Motor neuron (in vitro differentiated cells): ENCODE measurements at regions not wholly inside any gene's neighbourhood (a gene's known extent, or its start where the extent isn't known, plus 50 kb on each side); places are given as distances from the start of the nearest gene placed in this dataset.
"Not testable (repeated sequence)": the region's sequence is repeated elsewhere in the genome, so short reads cannot be mapped to it uniquely, and the experiment has no call there.

Experiments used
- ATAC-seq, 8 experiments: fragments of 200-7000 bp; cut with Tn5 transposase; replicated peaks in 6 of 8; 2 replicates each; pipeline ENCODE4 v1.8.0; 2021; ENCODE audit warnings: mild to moderate bottlenecking in 8 of 8, moderate library complexity in 8 of 8
- H3K27ac ChIP-seq, 2 donors: fragments of 250-450 bp; sonication (Bioruptor Pico); 2 replicates each; pipeline ENCODE4 v1.9.0; 2021; ENCODE audit warnings: antibody characterized with exemption in 2 of 2, mild to moderate bottlenecking in 2 of 2, moderate library complexity in 1 of 2
- H3K4me1 ChIP-seq, 2 donors: fragments of 250-450 bp; sonication (Bioruptor Pico); replicated peaks in 1 of 2; 2 replicates each; pipeline ENCODE4 v1.6.1; 2021; ENCODE audit warnings: antibody characterized with exemption in 2 of 2, mild to moderate bottlenecking in 2 of 2, moderate library complexity in 1 of 2
- H3K4me3 ChIP-seq, 5 donors: fragments of 250-450 bp; sonication (Bioruptor Pico); 2 replicates each; pipeline ENCODE4 v1.9.0; 2021; ENCODE audit warnings: antibody characterized with exemption in 5 of 5, mild to moderate bottlenecking in 5 of 5, moderate library complexity in 4 of 5
- WGBS, 10 experiments: fragments of 450-650 bp; shearing (Covaris generic); methylation state at CpG; one replicate each; pipeline ENCODE4 v1.0.0; 2022; 5-methylcytosine and 5-hydroxymethylcytosine counted together
- in situ Hi-C, 9 experiments: fragments of 400-800 bp; cut with MboI; loops; one replicate each; pipeline ENCODE4 v1.15.0; 2021; ENCODE audit warnings: low sequenced_read_pairs in 9 of 9, low pct_unique_long_range_greater_than_20kb in 2 of 9; ENCODE audit not compliant: unreplicated experiment in 9 of 9

- in situ Hi-C loops = loop anchor here in 3 of 9 experiments (25.0 kb wide), 4 partner anchors 237 to 437 kb away; no protein-coding TSS in a partner anchor
- H3K4me1 ChIP-seq = no peaks in the 10 kb centered on the region
Observed at GRCh38 chr12:14225064-14225463, 140.4 kb upstream of the ATF7IP start.

GRCh38 chr12:14235176-14235575, 130.3 kb upstream of the ATF7IP start:
- not testable (repeated sequence) for H3K4me3 ChIP-seq, ATAC-seq, H3K27ac ChIP-seq
- peaks cover 7 to 11% of the 10 kb centered on the region in 2 donors for H3K4me1 ChIP-seq
- 0 to 100% (median 69%) methylated on average over 1 to 2 of the region's 3 CpGs; no CpG with 5 or more reads in 5 of the 10 experiments for WGBS, 10 experiments
- in situ Hi-C loops = loop anchor here in 3 of 9 experiments (25.0 kb wide), 4 partner anchors 227 to 427 kb away; no protein-coding TSS in a partner anchor

More at GRCh38 chr12:14225064-14225463, 140.4 kb upstream of the ATF7IP start:
- no peak overlapping the region for H3K27ac ChIP-seq
- no peak for ATAC-seq
- no peak overlapping the region for H3K4me3 ChIP-seq
- 74 to 100% (median 96%) methylated on average over 1 to 4 of the region's 4 CpGs; no CpG with 5 or more reads in 1 of the 10 experiments for WGBS, 10 experiments

DNA sequence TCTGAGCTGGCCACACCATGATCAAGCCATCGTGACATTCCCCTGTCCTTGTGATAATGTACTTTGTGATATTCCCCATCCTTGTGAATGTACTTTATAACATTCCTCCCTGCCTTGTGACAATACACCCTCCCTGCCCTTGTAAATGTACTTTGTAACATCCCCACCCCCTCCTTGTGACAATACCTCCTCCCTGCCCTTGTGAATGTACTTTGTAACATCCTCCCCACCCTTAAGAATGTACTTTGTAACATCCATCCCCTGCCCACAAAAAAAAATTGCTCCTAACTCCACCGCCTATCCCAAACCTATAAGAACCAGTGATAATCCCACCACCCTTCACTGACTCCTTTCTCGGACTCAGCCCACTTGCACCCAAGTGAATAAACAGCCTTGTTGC, 128.8 kb upstream of the ATF7IP start:
- 0 to 100% (median 80%) methylated on average over 1 to 3 of the region's 3 CpGs; no CpG with 5 or more reads in 3 of the 10 experiments for WGBS, 10 experiments
- not testable (repeated sequence) for H3K27ac ChIP-seq, H3K4me3 ChIP-seq, ATAC-seq
- in situ Hi-C loops = loop anchor here in 3 of 9 experiments (25.0 kb wide), 4 partner anchors 226 to 426 kb away; no protein-coding TSS in a partner anchor
- H3K4me1 ChIP-seq = peaks cover 7 to 12% of the 10 kb centered on the region in 2 donors

DNA sequence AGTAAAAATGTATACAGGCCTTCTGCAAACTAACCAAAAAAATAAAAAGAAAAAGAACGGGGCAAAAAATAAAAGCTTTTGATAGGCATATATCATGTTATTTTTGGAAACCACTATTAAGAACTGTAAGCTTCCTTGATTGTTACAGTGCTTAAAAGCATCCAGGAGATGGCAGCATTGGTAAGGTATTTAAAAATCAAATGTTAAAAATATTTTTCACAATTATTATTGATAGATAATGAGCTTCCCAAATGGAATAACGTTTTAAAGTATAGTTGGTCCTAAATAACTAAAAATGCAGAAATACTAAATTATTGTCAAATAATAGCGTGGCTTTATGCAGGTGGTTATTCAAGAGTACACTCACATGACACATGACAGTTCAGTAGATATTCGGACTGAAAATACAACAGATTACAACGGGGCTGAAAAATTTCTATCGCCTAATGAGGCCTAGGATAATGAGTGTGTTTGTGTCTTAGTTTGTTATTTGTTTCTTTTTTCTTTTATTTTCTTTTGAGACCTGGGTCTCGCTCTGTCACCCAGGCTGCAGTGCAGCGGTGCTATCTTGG, 127.2 kb upstream of the ATF7IP start:
- ATAC-seq = peak in 2 of 8 experiments; percentile 42 to 49
- Histone ChIP-seq H3K4me1 (peaks cover 7 to 12% of the 10 kb centered on the region in 2 donors), H3K4me3 (no peak overlapping the region), H3K27ac (no peak overlapping the region)
- 31 to 72% (median 57%) methylated on average over 4 to 8 of the region's 8 CpGs for WGBS, 10 experiments
- in situ Hi-C loops = loop anchor here in 3 of 9 experiments (25.0 kb wide), 4 partner anchors 224 to 424 kb away; no protein-coding TSS in a partner anchor

DNA sequence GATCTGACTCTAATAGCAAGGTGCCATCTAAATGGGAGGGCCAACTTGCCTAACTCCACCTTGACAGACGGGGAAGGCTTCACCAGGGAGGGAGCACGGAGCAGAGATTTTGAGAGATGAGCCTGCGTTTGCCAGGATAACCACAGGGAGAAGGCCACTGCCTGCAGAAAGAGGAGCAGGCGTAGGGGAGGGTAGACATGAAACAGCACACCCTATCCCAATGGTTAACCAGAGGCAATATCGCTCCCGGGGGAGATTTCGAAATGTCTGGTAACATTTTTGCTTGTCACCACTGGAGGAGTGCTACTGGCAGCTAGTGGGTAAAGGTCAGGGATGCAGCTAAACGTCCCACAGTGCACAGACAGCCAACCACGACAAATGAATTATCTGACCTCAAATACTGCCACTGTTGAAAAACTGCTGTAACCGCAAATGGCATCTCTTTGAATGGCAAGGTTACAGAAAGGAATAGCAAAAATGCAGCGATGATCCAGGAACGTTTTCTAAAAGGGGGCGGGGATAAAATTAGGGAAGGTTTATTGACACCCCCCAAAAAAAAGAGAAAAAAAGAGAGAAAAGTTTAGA, 126.0 kb upstream of the ATF7IP start:
- ATAC-seq = peak in 7 of 8 experiments; percentile 58 to 70 (median 63)
- whole genome bisulfite sequencing, 10 experiments = 7 to 78% (median 67%) methylated on average over 3 to 11 of the region's 13 CpGs
- Histone ChIP-seq H3K27ac (no peak overlapping the region), H3K4me1 (peaks cover 7 to 12% of the 10 kb centered on the region in 2 donors), H3K4me3 (no peak overlapping the region)
- in situ Hi-C loops = loop anchor here in 3 of 9 experiments (25.0 kb wide), 4 partner anchors 223 to 423 kb away; no protein-coding TSS in a partner anchor

DNA sequence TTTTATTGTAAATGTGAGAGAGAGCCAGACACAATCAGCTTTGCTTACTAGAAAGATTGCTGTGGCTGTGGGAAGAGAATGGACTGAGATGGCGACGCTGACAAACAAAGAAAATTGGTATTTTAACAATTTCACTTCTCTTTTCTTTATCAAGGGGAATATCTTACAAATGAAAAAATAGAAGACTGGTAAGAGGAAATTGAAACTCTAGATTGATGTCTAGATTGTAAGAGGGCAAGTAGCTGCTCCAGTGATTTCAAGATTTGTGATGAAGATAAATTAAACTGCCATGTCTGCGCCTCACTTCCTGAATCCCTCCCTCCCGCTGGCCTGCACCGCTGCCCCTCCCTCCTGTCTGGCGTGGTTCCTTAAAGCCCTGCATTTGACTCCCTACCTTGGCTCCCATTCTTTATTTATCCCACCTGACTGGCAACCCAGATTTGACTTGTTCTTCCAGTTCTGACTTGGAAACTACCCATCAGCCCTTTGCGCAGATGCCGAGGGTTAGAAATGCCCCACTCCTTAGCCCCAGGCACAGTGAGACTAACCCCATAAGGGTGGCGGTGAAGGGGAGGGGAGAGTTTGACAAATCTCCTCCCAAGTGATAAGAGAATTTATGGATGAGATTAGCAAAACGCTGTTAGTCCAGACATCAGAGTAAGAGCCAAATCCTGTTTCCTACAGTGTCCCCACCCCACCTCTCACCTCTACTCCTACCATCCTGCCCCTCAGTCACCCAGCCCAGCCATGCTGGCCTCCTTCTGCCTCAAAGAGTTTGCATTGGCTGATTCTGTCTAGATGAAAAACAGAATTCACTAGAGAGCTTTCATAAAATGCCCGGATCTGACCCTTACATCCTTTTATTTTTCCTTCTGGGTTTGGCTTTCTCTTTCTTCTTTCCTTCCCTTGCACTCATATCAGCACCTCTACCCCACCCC, 125.3 kb upstream of the ATF7IP start:
- in situ Hi-C loops = loop anchor here in 3 of 9 experiments (25.0 kb wide), 4 partner anchors 222 to 422 kb away; no protein-coding TSS in a partner anchor
- Histone ChIP-seq H3K4me3 (no peak overlapping the region), H3K4me1 (peaks cover 7 to 12% of the 10 kb centered on the region in 2 donors), H3K27ac (no peak overlapping the region)
- 37 to 82% (median 79%) methylated on average over 1 to 10 of the region's 11 CpGs for WGBS, 10 experiments
- ATAC-seq = peak in 1 of 8 experiments; percentile 76

DNA sequence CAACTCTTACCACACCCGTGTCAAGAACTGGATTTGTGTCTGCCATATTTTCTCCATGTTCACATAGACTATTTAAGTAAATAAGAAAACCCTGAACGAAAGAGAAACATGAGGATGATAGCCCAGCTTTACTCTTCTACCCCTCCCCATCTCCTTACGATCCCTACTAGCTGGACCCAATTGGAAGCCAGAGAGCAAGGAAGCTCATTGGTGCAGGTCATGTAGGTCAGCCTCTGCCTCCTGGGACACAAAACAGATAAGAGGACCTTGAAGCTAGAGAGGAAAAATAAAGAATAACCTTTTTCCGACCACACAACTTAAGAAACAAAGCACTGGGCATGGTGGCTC, 124.6 kb upstream of the ATF7IP start:
- WGBS, 10 experiments = 0 to 100% (median 60%) methylated on average over 1 to 4 of the region's 4 CpGs
- no peak overlapping the region for H3K27ac ChIP-seq
- in situ Hi-C loops = loop anchor here in 3 of 9 experiments (25.0 kb wide), 4 partner anchors 221 to 421 kb away; no protein-coding TSS in a partner anchor
- no peak for ATAC-seq
- peaks cover 7 to 12% of the 10 kb centered on the region in 2 donors for H3K4me1 ChIP-seq
- no peak overlapping the region for H3K4me3 ChIP-seq

DNA sequence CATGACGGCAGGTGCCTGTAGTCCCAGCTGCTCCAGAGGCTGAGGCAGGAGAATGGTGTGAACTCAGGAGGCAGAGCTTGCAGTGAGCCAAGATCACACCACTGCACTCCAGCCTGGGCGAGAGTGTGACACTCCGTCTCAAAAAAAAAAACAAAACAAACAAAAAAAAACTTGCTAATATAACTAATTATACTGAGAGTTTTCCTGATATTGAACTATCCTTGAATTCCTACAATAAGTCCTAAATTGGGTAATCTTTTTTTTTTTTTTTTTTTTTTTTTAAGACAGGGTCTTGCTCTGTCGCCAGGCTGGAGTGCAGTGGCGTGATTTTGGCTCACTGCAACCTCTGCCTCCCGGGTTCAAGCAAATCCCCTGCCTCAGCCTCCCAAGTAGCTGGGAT, 122.7 kb upstream of the ATF7IP start:
- not testable (repeated sequence) for H3K4me3 ChIP-seq, ATAC-seq, H3K27ac ChIP-seq
- in situ Hi-C loops = loop anchor here in 3 of 9 experiments (25.0 kb wide), 4 partner anchors 219 to 419 kb away; no protein-coding TSS in a partner anchor
- WGBS, 10 experiments = 55 to 100% (median 86%) methylated on average over 1 to 5 of the region's 6 CpGs; no CpG with 5 or more reads in 4 of the 10 experiments
- peaks cover 7 to 12% of the 10 kb centered on the region in 2 donors for H3K4me1 ChIP-seq

GRCh38 chr12:14243941-14244340, 121.5 kb upstream of the ATF7IP start:
- in situ Hi-C loops = loop anchor here in 3 of 9 experiments (25.0 kb wide), 4 partner anchors 218 to 418 kb away; no protein-coding TSS in a partner anchor

DNA sequence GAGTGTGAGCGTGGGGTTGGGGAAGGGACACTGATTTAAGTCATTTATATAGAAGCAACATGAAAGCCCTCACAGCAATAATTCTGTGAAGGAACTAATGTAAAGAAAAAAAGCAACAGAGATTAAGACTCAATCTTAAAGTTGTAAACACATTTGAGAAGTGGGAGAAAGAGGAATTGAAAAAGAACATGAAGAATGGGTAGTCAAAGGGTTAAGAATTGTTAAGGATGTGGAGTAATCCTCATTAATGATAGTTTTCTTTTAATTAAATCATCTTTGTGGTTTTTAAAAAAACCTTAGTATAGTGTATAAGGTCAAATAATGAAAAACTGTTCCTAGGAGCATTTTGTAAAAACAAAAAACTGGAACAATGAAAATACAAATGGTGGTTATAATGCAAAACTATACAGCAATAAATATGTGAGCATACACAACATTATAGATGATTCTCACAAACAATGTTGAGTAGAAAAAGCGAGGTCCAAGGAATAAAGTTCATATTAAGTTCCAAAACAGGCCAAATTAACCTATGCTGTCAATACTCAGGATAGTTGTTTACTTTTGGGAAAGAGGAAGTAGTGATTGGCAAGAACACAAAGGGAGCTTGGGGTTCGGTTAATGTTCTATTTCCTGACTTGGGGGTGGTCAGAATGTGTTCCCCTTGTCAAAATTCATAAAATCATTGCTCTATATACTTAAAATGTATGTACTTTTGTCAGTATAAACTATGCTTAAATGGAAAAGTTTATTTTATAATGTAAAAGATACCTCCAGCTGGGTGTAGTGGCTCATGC, 120.4 kb upstream of the ATF7IP start:
- Histone ChIP-seq H3K4me3 (no peak overlapping the region), H3K27ac (no peak overlapping the region), H3K4me1 (peaks cover 0 to 5% of the 10 kb centered on the region in 2 donors)
- ATAC-seq = no peak
- in situ Hi-C loops = loop anchor here in 3 of 9 experiments (25.0 kb wide), 4 partner anchors 217 to 417 kb away; no protein-coding TSS in a partner anchor
- WGBS, 10 experiments = 9 to 94% (median 67%) methylated on average over 2 to 3 of the region's 3 CpGs; no CpG with 5 or more reads in 1 of the 10 experiments

More at GRCh38 chr12:14243941-14244340, 121.5 kb upstream of the ATF7IP start:
- peaks cover 7 to 12% of the 10 kb centered on the region in 2 donors for H3K4me1 ChIP-seq
- ATAC-seq = no peak
- H3K27ac ChIP-seq = no peak overlapping the region
- WGBS, 10 experiments = 40 to 100% (median 81%) methylated on average over 1 to 2 of the region's 2 CpGs; no CpG with 5 or more reads in 3 of the 10 experiments
- no peak overlapping the region for H3K4me3 ChIP-seq

DNA sequence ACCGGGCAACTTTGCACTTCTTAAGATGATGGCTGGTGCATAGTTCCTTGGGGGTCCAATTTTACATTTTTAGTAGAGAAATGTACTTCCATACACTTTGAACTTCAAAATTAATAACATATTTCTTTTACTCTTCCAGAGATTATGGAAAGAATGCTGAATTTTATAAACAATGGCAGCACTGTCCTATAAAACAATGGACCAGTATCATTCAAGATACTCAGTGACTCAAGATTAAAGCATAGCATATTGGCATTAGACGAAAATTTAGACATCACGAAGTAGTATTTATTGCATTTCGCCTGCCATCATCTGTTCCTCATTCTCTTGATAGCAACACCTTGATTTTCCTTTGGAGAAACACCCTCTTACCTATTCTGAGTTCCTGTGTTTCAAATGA, 118.3 kb upstream of the ATF7IP start:
- in situ Hi-C loops = loop anchor here in 3 of 9 experiments (25.0 kb wide), 4 partner anchors 215 to 415 kb away; no protein-coding TSS in a partner anchor
- ATAC-seq = no peak
- Histone ChIP-seq H3K4me1 (peaks cover 0 to 3% of the 10 kb centered on the region in 2 donors), H3K27ac (no peak overlapping the region), H3K4me3 (no peak overlapping the region)
- WGBS, 10 experiments = 0 to 100% (median 97%) methylated on average over 1 to 3 of the region's 4 CpGs
